ENCODE measurements at regions not wholly inside any gene's neighbourhood (a gene's known extent, or its start where the extent isn't known, plus 50 kb on each side); places are given as distances from the start of the nearest gene placed in this dataset.

GRCh38 chr10:20726381-20726780, 170.7 kb downstream of the NEBL start:
- DNase-seq (ENCODE audit: low spot score in 2 of 2): no peak
- intact Hi-C loops (cut with DNase I): no loop called here

GRCh38 chr10:20714979-20715378, 182.1 kb downstream of the NEBL start:
- H3K27ac ChIP-seq: no peak overlapping the region
- no peaks in the 10 kb centered on the region for H3K36me3 ChIP-seq
- H3K4me3 ChIP-seq: no peak overlapping the region
- H3K27me3 ChIP-seq: no peaks in the 10 kb centered on the region
- peaks cover 0 to 2% of the 10 kb centered on the region in 2 donors for H3K4me1 ChIP-seq
- DNase-seq (ENCODE audit: low spot score in 2 of 2): no peak
- no peak for TF ChIP-seq CTCF (IDR thresholded peaks at IDR 0.05)
- intact Hi-C loops (cut with DNase I): no loop called here
- peaks cover 0 to 4% of the 10 kb centered on the region in 2 donors for H3K9me3 ChIP-seq

More at GRCh38 chr10:20726381-20726780, 170.7 kb downstream of the NEBL start:
- H3K4me3 ChIP-seq: no peak overlapping the region
- H3K27ac ChIP-seq: no peak overlapping the region
- H3K4me1 ChIP-seq: no peaks in the 10 kb centered on the region
- H3K9me3 ChIP-seq: peaks cover 0 to 6% of the 10 kb centered on the region in 2 donors
- no peaks in the 10 kb centered on the region for H3K36me3 ChIP-seq
- no peak for TF ChIP-seq CTCF (IDR thresholded peaks at IDR 0.05)
- no peaks in the 10 kb centered on the region for H3K27me3 ChIP-seq

- intact Hi-C loops (cut with DNase I): no loop called here
- no peaks in the 10 kb centered on the region for H3K27me3 ChIP-seq
- no peak for TF ChIP-seq CTCF (IDR thresholded peaks at IDR 0.05)
- H3K9me3 ChIP-seq: peaks cover 0 to 4% of the 10 kb centered on the region in 2 donors
- H3K4me1 ChIP-seq: peaks cover 0 to 2% of the 10 kb centered on the region in 2 donors
- no peak overlapping the region for H3K4me3 ChIP-seq
- no peak overlapping the region for H3K27ac ChIP-seq
- no peak for DNase-seq (ENCODE audit: low spot score in 2 of 2)
- no peaks in the 10 kb centered on the region for H3K36me3 ChIP-seq
Measured at GRCh38 chr10:20714518-20714917, 182.6 kb downstream of the NEBL start.

GRCh38 chr10:20713420-20713819, 183.7 kb downstream of the NEBL start:
- H3K9me3 ChIP-seq: peaks cover 0 to 4% of the 10 kb centered on the region in 2 donors
- no peak overlapping the region for H3K27ac ChIP-seq
- intact Hi-C loops (cut with DNase I): no loop called here
- no peak for TF ChIP-seq CTCF (IDR thresholded peaks at IDR 0.05)
- no peaks in the 10 kb centered on the region for H3K27me3 ChIP-seq
- no peaks in the 10 kb centered on the region for H3K36me3 ChIP-seq
- no peak overlapping the region for H3K4me3 ChIP-seq
- H3K4me1 ChIP-seq: peaks cover 0 to 2% of the 10 kb centered on the region in 2 donors
- DNase-seq (ENCODE audit: low spot score in 2 of 2): no peak

GRCh38 chr10:20712774-20713173, 184.3 kb downstream of the NEBL start:
- DNase-seq (ENCODE audit: low spot score in 2 of 2): no peak
- TF ChIP-seq CTCF (IDR thresholded peaks at IDR 0.05): no peak
- Histone ChIP-seq H3K27me3 (no peaks in the 10 kb centered on the region), H3K4me1 (peaks cover 0 to 2% of the 10 kb centered on the region in 2 donors), H3K9me3 (peaks cover 0 to 4% of the 10 kb centered on the region in 2 donors), H3K4me3 (no peak overlapping the region), H3K36me3 (no peaks in the 10 kb centered on the region), H3K27ac (no peak overlapping the region)
- intact Hi-C loops (cut with DNase I): no loop called here

- Histone ChIP-seq H3K27me3 (no peaks in the 10 kb centered on the region), H3K4me3 (no peak overlapping the region), H3K27ac (no peak overlapping the region), H3K9me3 (no peaks in the 10 kb centered on the region), H3K36me3 (no peaks in the 10 kb centered on the region), H3K4me1 (no peaks in the 10 kb centered on the region)
- intact Hi-C loops (cut with DNase I): loop anchor here (10.0 kb wide), 1 partner anchor 115 kb away; no protein-coding TSS in a partner anchor
- DNase-seq (ENCODE audit: low spot score in 2 of 2): no peak
- no peak for TF ChIP-seq CTCF (IDR thresholded peaks at IDR 0.05)
Measured at GRCh38 chr10:20709708-20710107, 187.4 kb downstream of the NEBL start.
